CD4-positive, alpha-beta T cell treated with Interleukin-4 for 1 hour (primary cell): ENCODE measurements at regions not wholly inside any gene's neighbourhood (a gene's known extent, or its start where the extent isn't known, plus 50 kb on each side); places are given as distances from the start of the nearest gene placed in this dataset.
"Not testable (repeated sequence)": the region's sequence is repeated elsewhere in the genome, so short reads cannot be mapped to it uniquely, and the experiment has no call there.

Source experiments
- DNase-seq, 2 donors: peaks; one replicate each; pipeline ENCODE4 v3.0.0-alpha.2; 2020 to 2022

DNA sequence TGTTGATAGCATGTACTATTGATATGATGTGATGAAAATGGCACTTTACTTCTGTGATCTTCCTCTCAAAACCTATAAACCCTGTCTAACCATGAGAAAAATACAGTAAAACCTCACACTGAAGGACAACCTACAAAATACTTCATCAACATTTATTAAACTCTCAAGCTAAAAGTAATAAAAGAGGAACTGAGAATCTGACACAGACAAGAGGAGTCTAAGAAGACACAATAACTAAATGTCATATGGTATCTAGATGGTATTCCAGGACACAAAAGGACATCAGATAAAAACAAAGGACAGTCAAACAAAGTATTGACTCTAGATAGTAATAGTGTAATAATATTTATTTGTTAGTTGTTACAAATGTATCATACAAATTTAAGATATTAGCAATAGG is 655.3 kb downstream of the SH3BGRL start:
- no peak for DNase-seq

DNA sequence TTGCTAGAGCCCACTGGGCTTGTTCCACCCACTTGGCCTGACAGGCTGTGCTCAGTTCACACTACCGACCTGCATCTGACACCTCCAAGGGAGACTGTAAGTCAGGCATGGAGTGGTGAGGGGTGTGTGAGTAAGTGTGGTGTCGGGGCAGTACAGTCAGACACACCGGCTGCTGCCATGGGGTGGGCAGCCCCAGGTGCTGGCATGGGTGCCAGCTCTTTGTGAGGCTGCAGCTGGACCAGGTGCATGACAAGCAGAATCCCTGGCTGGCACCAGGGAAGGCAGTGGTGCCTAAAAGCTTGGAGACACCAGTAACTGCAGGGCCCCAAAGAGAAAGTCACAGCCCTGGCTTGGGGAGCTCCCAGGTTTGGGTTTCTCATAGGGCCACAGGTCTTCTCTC is 665.0 kb downstream of the SH3BGRL start:
- DNase-seq: no peak

DNA sequence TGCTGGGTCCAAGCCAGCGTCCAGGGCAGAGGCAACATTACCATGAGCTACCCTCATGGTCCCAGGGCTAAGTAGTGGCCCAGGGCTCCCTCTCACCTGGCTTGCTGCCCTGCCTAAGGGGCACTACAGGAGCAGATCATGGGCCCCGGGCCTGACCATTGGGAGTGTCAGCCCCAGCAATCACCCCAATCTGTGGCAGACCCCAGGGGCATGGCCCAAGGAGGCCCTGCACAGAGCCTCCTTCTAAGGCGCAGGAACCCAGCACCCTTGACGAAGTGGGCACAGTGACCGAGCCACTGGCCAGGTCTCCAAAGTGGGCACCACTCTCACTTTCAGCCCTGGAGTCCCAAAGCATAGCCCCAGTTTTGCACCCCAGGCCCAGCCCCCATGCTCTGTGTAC is 667.1 kb downstream of the SH3BGRL start:
- no peak for DNase-seq

DNA sequence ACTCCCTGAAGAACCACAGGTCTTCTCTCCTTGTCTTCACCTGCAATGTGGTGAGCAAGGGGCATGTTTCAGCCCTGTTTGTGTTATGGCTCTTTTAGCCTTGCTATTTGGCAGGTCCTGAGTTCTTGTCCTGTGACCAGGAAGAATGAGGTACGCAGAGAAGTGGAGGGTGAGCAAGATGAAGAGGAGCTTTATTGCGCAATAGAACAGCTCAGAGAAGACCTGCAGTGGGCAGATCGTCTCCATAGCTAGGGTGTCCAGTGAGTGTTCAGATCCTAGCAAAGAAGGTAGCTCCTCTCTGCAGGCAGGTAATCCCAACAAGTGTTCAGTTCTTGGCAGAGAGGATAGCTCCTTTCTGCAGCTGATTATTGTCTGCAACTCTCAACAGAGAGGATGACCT is 672.9 kb downstream of the SH3BGRL start:
- DNase-seq: no peak

DNA sequence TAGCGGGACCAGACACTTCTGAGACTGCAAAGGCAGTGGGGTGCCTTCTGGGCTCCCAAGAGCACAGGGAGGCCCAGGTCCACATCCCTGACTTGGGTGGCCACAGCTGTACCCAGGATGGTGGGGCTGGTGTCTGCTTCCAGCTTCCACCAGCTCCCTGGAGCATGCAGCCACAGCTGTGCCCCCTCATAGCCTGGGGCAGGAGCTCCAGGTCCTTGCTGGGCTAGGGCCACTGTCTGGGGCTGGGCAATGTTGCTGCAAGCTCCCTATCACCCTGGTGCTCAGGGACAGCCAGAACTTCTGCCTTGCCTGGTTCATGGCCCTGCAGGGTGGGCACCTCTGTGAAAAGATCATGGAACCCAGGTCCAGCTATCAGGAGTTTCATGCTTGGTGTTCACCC is 673.9 kb downstream of the SH3BGRL start:
- DNase-seq: no peak

DNA sequence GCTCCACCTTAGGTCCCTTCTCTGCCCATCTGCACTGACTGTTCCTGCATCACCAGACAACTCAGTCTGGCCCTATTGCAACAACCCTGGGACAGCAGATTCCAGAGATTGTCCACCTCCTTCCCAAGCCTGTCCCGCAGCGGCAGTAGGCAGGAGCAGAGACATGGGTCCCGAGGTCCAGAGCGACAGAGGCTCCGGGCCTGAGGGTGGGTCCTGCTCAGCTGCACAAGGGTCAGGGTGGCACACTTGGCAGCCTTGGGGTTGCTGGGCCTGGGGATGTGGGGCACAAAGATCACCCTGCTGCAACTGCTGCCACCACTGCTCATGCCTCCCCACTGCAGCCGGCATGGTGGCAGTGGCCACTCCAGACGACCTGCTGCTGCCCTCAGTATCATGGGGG is 674.5 kb downstream of the SH3BGRL start:
- no peak for DNase-seq

DNA sequence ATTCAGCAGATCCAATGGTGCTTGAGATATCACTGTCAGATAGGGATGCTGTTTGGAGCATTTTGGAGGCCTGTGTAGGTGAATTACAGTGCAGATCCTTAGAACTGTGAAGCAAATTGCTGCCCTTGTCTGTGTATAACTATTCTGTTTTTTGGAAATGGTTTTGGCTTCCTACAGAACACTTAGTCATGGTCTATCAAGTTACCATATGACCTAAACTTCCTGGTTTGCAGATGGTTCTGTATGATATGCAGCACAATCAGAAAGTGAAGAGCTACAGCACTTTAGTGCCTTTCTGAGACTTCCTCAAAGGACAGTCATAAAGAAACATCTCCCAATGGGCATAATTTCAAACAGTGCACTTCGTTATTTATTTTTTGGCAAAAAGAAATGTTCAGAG is 688.6 kb downstream of the SH3BGRL start:
- DNase-seq: no peak

DNA sequence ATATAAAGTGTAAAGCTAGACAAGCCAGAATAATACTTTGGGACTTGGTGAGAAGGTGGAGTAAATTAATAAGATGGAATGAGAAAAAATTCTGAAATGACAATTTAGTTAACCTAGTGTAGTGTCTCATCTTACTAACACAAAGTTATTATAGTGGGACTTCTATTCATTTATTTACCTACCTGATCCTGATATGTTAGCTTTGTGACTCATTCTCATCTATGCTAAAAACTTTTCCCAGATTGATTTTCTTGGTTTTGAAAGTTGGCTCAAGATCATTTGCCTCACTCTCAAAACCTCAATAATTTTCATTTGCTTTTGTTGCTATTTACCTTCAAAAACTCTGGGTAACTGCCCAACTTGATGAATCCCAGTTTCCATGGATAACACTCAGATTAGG is 698.6 kb downstream of the SH3BGRL start:
- no peak for DNase-seq

DNA sequence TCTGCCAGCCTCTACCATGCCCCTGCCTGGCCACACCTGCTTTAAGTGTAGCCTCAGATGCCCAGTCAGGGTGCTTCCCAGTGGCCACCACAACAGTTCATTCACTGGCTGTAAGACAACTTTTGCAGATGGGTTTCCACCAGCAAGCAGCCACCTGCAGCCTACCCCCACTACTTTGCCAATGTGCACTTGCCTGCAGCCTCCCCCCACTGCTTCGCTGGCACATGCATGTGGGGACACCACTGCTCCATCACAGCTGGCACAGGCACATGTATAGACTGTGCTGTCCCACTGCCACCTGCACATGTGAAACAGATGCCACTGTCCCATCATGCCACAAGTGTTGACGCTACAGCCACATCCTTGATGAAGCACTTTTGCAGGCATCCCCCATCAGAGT is 723.9 kb downstream of the SH3BGRL start:
- no peak for DNase-seq

DNA sequence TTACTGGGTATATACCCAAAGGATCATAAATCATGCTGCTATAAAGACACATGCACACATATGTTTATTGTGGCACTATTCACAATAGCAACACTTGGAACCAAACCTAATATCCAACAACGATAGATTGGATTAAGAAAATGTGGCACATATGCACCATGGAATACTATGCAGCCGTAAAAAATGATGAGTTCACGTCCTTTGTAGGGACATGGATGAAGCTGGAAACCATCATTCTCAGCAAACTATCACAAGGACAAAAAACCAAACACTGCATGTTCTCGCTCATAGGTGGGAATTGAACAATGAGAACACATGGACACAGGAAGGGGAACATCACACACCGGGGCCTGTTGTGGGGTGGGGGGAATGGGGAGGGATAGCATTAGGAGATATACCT is 744.0 kb downstream of the SH3BGRL start:
- DNase-seq: not testable (repeated sequence)

DNA sequence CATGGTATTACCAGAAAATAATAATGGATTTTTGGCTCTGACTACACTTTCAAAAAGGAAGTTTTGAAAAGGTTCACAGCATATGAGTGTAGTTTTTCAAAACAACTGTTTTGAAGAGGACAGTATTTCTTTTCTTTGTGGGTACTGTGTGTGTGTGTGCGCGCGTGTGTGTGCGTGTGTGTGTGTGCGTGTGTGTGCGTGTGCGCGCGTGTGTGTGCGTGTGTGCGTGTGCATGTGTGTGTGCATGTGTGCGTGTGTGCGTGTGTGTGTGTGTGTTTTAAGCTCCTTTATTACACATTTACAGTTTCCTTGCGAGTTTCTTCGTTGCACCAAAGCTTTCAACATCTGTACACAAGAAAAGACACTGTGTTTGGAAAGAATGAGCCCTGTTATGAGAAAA is 755.4 kb downstream of the SH3BGRL start:
- no peak for DNase-seq

DNA sequence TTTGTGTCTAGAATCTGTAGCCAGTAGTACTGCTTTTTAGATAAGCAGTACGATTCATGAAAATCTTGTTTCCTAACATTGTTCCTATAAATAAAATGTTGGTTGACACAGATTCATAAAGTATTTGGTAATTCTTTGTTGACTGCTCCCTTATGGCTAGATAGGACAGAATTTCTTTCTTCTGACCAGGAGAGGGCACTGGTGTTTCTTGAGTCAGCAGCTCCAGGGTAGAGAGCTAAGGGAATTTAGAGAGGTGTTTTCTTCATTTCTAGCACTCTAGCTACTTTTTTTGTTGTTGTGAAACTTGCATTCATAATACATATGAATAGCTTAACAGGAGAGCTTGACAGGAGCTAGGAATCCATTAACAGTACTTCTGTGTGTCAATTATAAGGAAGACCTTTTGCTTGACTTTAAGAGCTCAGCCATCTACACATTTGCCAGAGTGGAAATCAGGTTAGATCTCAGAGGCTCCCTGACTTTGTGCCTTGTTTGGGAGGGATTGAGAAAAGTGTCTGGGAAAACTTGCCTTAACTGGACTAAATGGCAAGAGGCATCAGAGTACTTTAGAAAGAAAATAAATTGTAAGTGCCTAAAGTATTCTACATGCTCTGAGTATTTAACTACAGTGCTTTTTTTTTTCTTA is 756.1 kb downstream of the SH3BGRL start:
- peak in 1 of 2 donors; percentile 39 for DNase-seq

DNA sequence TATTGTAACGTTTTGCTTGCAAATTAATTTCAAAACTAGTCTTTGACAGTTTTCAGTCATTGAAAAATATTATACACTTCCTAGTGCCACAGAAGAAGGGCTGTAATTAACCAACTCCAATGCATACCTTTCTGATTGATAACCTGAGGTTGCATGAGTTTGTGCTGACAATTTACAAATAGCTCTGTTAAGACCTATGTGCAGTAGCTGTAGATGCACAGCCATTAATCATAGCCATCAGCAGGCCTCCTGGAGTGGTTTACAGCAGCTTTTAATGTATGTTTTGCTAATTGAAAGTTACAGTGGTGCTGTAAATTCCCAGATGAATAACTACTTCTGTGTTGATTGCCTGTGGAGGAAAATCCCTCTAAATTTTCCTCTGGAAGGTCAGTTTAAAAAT is 758.1 kb downstream of the SH3BGRL start:
- DNase-seq: no peak

DNA sequence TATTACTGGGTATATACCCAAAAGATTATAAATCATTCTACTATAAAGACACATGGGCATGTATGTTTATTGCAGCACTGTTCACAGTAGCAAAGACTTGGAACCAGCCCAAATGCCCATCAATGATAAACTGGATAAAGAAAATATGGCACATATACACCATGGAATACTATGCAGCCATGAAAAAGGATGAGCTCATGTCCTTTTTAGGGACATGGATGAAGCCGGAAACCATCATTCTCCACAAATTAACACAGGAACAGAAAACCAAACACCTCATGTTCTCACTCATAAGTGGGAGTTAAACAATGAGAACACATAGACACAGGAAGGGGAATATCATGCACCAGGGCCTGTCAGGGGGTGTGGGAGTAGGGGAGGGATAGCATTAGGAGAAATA is 772.5 kb downstream of the SH3BGRL start:
- DNase-seq: not testable (repeated sequence)

DNA sequence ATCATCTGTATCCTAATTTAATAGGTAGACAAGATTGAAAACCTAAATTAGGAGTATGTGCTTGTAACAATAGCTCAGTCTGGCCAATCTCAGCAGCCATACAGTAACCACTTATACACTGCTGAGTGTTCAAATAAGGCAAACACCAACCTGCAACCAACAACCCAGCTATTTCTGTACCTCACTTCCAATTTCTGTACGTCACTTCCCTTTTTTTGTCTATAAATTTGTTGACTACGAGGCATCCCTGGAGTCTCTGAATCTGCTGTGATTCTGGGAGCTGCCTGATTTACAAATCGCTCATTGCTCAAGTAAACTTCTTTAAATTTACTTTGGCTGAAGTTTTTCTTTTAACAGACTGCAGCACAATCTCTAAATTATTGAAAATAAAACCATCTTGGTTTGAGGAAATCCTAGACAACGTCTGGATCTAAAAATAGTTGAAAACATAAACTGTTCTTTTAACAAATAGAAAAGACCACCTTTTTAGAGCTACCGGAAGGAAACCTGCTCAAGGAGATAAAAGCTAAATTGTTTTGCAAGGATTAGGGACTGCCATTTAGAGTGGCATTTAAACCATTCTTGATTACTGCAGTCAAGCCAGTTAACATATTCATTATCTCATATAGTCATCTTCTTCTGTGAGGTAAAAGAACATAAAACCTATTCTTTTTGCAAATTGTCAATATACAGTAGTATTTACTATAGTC is 778.1 kb downstream of the SH3BGRL start:
- DNase-seq: no peak

DNA sequence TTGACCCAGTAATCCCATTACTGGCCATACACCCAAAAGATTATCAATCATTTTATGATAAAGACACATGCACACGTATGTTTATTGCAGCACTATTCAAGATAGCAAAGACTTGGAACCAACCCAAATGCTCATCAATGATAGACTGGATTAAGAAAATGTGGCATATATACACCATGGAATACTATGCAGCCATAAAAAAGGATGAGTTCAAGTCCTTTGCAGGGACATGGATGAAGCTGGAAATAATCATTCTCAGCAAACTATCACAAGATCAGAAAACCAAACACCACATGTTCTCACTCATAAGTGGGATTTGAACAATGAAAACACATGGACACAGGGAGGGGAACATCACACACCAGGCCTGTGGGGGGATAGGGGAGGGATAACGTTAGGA is 785.3 kb downstream of the SH3BGRL start:
- DNase-seq: not testable (repeated sequence)

DNA sequence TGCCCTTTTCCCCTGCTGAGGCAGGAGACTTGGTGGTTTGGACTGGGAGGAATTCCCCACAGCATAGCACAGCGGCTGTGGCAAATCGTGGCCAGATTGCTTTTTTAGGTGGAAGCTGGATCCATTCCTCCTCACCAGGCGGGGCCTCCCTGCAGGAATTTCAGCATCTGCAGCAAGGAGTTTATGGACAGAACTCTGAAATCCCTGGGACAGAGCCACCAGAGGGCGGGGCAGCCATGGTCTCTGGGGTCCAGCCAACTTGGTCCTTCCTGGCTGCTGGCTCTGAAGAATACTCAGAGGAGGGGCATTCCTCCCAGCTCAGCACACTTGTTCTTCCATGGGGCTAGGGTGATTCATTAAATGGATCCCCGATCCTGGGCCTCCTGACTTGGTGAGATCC is 794.3 kb downstream of the SH3BGRL start:
- DNase-seq: no peak

DNA sequence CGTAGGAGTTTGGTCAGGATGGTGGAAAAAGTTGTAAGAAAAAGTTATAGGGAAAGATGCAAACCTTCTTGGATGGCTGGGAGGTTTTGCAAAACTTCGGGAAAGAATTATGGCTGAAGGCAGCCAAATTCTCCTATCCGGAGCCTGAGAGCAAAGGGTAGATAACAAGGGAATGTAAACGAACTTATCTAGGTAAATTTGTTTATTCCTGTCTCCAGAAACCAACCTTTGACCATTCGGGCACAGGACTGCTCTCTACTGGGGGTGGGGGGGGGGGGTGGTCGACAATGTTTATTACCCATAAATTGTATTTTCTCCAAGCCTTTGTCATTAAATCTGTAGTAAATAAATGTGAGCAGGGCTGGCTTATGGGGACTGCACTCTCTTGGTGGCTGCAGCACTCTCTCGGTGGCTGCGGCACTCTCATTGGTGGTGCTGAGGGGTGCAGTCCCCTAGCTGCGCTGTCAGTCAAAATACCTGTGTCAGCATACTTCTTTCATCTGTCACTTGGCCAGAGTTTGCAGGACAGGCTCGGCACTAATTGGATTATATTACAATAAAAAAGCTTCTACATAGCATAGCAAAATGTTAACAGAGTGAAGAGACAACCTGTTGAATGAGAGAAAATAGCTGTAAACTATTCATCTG is 827.8 kb downstream of the SH3BGRL start:
- no peak for DNase-seq

DNA sequence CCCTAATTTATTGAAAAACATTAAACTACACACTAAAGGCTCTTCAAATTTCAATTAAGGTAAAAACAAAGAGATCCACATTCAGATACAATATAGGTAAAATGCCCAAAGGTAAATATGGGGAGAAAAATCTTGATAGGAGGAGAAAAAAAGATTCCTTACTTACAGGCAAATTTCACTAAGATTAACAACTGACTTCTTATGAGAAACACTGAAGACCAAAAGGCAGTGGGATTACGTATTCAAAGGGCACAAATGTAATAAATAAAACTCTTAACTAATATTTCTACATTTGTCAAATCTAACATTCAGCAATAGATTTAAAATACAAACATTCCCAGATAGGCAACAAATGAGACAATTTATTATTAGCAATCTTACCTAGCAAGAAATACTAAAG is 829.3 kb downstream of the SH3BGRL start:
- no peak for DNase-seq

DNA sequence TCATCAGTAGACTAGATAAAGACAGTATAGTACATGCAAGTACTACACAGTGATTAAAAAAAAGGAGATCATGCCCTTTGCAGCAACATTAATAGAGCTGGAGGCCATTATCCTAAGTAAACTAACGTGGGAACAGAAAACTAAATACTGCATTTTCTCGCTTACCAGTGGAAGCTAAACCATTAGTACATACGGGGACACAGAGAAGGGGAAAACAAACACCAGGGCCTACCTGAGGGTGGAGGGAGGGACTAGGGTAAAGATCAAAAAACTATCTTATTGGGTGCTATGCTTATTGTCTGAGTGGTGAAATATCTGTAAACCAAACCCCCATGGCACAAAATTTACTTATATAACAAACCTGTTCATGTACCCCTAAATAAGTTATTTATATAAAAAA is 836.9 kb downstream of the SH3BGRL start:
- no peak for DNase-seq

DNA sequence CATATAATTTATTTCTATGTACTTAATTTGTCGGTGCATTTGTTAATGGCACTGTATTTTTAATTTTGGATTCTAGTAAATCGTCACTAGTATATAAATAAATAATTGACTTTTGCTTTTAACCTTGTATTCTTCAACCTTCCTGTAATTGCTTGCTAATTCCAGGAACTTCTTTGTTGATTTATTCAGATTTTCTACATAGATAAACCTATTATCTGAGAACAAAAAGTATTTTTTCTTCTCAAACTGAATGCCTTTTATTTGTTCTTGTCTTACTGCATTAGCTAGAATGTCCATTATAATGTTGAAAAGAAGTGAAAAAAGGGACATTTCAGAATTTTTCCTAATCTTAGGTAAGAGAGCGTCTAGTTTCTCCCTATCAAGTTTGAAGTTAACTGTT is 839.1 kb downstream of the SH3BGRL start:
- DNase-seq: no peak

DNA sequence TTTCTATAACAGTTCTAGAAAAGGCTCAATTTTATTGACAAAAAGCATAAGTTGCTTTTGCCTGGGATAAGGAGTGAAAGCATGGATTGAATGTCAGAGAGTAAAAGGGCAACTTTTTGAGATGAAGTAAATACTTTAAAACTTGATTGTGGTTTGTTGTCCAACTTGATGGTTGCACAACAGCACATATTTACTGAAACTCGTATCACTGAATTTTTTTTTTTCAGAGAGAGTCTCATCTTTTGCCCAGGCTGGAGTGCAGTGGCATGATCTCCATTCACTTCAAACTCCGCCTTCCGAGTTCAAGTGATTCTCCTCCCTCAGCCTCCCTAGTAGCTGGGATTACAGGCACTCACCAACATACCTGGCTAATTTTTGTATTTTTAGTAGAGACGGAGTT is 856.8 kb downstream of the SH3BGRL start:
- DNase-seq: no peak

DNA sequence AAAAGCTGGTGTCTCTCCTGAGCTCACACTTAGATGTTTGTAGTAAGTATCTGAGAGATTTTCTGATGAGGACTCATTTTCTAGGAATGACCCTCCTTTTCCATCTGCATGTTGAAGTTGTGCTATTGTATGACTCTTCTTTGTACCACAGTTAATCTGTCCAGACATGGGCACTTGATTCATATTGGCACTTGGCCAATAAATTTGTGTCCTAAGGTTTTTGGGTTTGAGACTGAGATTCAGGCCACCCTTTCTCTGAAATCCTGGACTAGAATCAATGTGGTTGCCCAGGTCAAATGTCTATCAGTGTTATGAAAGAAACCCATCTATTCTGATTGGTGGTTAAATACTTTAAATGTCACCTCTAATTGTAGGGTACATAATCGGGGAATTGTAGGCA is 869.0 kb downstream of the SH3BGRL start:
- DNase-seq: no peak

DNA sequence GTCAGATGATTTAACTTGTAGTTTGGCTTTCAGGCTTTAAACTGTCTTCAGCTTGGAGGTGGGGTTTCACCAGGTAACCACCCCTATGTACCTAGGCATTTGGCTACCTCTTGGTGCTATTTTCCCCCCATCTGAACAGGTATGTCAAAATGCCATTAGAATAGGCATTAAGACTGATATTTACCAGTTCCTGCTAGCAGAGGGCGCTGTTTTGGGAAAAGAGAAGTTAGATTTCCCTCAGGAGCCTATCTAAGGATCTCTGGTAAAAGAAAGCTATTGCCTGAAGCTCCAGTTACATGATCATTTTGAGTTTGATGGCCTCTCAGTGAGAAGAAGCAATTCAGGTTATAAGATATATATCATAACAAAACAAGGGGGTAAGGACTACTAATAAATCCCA is 879.1 kb downstream of the SH3BGRL start:
- DNase-seq: no peak

DNA sequence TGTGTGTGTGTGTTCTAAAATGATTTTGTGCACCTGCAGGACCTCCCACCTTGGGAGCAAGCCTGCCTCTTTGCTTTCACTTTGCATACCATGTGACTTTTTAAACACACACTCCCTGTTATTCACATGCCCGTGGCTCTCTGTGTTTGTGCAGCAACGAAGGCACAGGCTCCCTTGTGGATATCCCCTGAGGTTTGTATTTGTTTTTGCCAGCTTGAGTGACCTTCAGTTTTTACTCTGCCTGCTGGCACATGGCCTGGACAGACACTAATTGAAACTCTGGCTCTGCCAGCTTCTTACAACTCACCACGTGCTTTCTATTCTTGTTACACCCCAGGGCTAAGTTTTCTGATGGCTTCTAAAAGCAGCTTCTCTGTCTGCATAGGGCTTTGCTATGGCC is 885.8 kb downstream of the SH3BGRL start:
- DNase-seq: no peak
